Spleen (tissue), 11 donors: ENCODE measurements at regions not wholly inside any gene's neighbourhood (a gene's known extent, or its start where the extent isn't known, plus 50 kb on each side); places are given as distances from the start of the nearest gene placed in this dataset.
"Not testable (repeated sequence)": the region's sequence is repeated elsewhere in the genome, so short reads cannot be mapped to it uniquely, and the experiment has no call there.

Source experiments
- DNase-seq: peaks from one replicate; pipeline ENCODE4 v3.0.0-alpha.2; 2020
- H3K27ac ChIP-seq, 8 donors: fragments of 200-600 bp; sonication (generic) in 7 of 8; 1 replicate in 4 of 8; 2 replicates in 4 of 8; pipeline versions ENCODE4 v1.5.0 to v1.8.0; 2016 to 2021; ENCODE audit warnings: inconsistent platforms in 4 of 8, mild to moderate bottlenecking in 4 of 8, moderate library complexity in 1 of 8
- H3K27me3 ChIP-seq, 7 donors: fragments of 200-600 bp; sonication (generic) in 6 of 7; replicated peaks in 1 of 7; 1 replicate in 4 of 7; 2 replicates in 3 of 7; pipeline versions ENCODE4 v1.5.0 to v1.8.0; 2016 to 2021; ENCODE audit warnings: inconsistent platforms in 3 of 7, mild to moderate bottlenecking in 1 of 7
- H3K36me3 ChIP-seq, 6 donors: fragments of 200-600 bp; sonication (generic) in 5 of 6; 1 replicate in 4 of 6; 2 replicates in 2 of 6; pipeline versions ENCODE4 v1.5.0 to v1.8.0; 2016 to 2021; ENCODE audit warnings: inconsistent platforms in 2 of 6
- H3K4me1 ChIP-seq, 6 donors: fragments of 200-600 bp; sonication (generic) in 5 of 6; 1 replicate in 3 of 6; 2 replicates in 3 of 6; pipeline versions ENCODE4 v1.5.0 to v1.8.0; 2016 to 2021; ENCODE audit warnings: inconsistent platforms in 3 of 6
- H3K4me3 ChIP-seq, 8 donors: fragments of 200-600 bp; sonication (generic) in 7 of 8; 1 replicate in 4 of 8; 2 replicates in 4 of 8; pipeline versions ENCODE4 v1.5.0 to v1.8.0; 2016 to 2021; ENCODE audit warnings: inconsistent platforms in 4 of 8, mild to moderate bottlenecking in 4 of 8, moderate library complexity in 2 of 8
- H3K9me3 ChIP-seq, 8 donors: fragments of 200-600 bp; sonication (generic) in 7 of 8; 1 replicate in 4 of 8; 2 replicates in 4 of 8; pipeline versions ENCODE4 v1.5.0 to v1.8.0; 2016 to 2021; ENCODE audit warnings: inconsistent platforms in 4 of 8
- POLR2A ChIP-seq, 3 donors: fragments of 450-650 bp; IDR thresholded peaks; one replicate each; pipeline ENCODE4 v1.5.1; 2017; ENCODE audit warnings: antibody characterized with exemption in 3 of 3, mild to moderate bottlenecking in 1 of 3
- POLR2AphosphoS5 ChIP-seq, 3 donors: sonication (generic); formaldehyde crosslinking; IDR thresholded peaks; one replicate each; pipeline ENCODE4 v1.5.1; 2017; ENCODE audit warnings: antibody characterized with exemption in 3 of 3
- WGBS, 5 donors: extraction: QIAGEN DNeasy Blood & Tissue Kit in 3 of 5; methylation state at CpG; one replicate each; pipeline versions ENCODE4 v1.1.5 to v1.1.7; 2013 to 2018; 5-methylcytosine and 5-hydroxymethylcytosine counted together
- intact Hi-C: fragments of 100-400 bp; cut with DNase I; formaldehyde crosslinking; loops from one replicate; pipeline ENCODE4 v1.15.0; 2023; ENCODE audit warnings: low total_unique reads
- TF ChIP-seq, protein P1 (sequence below), 11 experiments: fragments of 200-600 bp in 7 of 11; fragments of 450-650 bp in 4 of 11; sonication (generic) in 4 of 11; IDR thresholded peaks in 8 of 11; conservative IDR thresholded peaks in 3 of 11; 1 replicate in 7 of 11; 2 replicates in 4 of 11; pipeline versions ENCODE4 v1.4.0 to v1.8.0; 2016 to 2021; ENCODE audit warnings: antibody characterized with exemption in 11 of 11, inconsistent platforms in 4 of 11, mild to moderate bottlenecking in 1 of 11
- donor health status: healthy with polysubstance abuse.
- donor health status: DM: no; HTN: no; CAD: no; lungs with moderate emphysema.
- donor health status: DM: no; HTN: no; CAD: no.
- donor health status: Bipolar disorder and iron deficiency.
- donor health status: healthy.
- donor health status: DM: no; HTN: no; CAD: no.
- donor health status: DM: yes; HTN: yes; CAD: no.

DNA sequence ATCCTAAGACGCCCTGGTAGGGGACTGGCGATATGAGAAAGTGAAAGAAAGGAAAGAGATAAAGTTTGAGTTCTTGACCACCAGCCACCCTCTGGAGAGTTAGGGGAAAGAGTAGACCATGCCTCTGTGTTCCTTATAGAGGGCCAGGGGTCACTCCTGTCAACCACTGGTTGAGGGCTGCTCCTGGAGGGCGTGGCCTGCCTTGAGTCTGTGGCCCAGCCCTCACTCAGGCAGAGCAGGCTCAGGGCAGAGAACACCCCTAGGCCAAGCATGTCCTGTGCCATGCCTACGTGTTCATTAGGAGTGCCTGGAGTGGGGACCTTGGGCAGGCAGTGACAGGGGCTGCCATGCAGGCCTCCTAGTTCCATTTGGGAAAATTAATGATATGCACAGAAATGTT, 161.1 kb upstream of the EPB41L3 start:
- Histone ChIP-seq H3K4me1 (no peaks in the 10 kb centered on the region), H3K9me3 (no peaks in the 10 kb centered on the region), H3K27ac (no peak overlapping the region), H3K4me3 (no peak overlapping the region), H3K27me3 (peaks cover 0 to 5% (median 0%) of the 10 kb centered on the region in 7 donors), H3K36me3 (no peaks in the 10 kb centered on the region)
- no peak for DNase-seq
- WGBS, 5 donors: 47 to 90% (median 62%) methylated on average over 3 to 4 of the region's 4 CpGs
- no peak for TF ChIP-seq POLR2AphosphoS5 (IDR thresholded peaks at IDR 0.05)
- TF ChIP-seq, protein P1, sequence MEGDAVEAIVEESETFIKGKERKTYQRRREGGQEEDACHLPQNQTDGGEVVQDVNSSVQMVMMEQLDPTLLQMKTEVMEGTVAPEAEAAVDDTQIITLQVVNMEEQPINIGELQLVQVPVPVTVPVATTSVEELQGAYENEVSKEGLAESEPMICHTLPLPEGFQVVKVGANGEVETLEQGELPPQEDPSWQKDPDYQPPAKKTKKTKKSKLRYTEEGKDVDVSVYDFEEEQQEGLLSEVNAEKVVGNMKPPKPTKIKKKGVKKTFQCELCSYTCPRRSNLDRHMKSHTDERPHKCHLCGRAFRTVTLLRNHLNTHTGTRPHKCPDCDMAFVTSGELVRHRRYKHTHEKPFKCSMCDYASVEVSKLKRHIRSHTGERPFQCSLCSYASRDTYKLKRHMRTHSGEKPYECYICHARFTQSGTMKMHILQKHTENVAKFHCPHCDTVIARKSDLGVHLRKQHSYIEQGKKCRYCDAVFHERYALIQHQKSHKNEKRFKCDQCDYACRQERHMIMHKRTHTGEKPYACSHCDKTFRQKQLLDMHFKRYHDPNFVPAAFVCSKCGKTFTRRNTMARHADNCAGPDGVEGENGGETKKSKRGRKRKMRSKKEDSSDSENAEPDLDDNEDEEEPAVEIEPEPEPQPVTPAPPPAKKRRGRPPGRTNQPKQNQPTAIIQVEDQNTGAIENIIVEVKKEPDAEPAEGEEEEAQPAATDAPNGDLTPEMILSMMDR (IDR thresholded peaks at IDR 0.05 in 8 of 11, conservative IDR thresholded peaks at IDR 0.05 in 3 of 11): no peak
- no peak for TF ChIP-seq POLR2A (IDR thresholded peaks at IDR 0.05)
- intact Hi-C loops: no loop called here

DNA sequence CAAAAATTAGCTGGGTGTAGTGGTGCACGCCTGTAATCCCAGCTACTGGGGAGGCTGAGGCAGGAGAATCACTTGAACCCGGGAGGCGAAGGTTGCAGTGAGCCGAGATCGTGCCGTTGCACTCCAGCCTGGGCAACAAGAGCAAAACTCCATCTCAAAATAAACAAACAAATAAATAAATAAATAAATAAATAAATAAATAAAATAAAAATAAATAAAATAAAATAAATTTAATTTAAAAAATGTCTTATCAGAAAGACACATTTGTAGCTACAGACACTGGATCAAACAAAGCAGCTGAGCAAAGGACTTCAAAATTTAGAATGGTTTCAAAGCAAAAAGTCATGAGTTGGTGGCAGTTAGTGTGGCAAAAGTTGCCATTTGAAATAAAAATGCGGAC, 158.2 kb upstream of the EPB41L3 start:
- H3K4me1 ChIP-seq, H3K36me3 ChIP-seq, H3K4me3 ChIP-seq, DNase-seq, H3K9me3 ChIP-seq, H3K27me3 ChIP-seq, H3K27ac ChIP-seq, intact Hi-C loops: not testable (repeated sequence)
- WGBS, 5 donors: 75 to 92% (median 86%) methylated on average over 4 to 7 of the region's 7 CpGs

DNA sequence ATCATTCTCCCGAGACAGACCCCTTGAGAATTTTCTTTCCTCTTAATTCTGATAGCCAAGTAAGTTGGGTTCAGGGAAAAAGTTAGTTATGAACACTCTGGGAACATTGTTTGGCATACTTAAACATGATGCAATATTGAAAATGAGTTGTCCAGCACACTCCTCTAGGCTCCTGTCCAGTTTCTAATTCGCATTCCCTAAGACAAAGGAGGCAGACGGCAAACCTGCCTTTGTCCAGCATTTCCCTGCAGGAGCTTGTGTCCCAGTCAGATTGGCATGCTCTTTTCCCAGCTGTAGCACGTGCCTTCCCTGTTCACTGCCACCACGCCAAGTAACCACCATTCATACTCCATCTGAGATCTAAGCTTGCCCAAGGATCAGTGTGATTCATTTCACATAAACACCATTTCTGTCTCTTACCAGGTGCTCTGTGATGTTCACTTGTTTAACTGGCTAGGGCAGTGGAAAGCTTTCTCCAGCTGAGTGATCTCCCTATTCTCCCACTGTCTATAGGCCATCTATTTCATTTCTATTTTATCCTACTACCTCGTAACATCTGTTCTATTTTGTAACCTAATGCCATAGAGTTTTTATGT, 150.0 kb upstream of the EPB41L3 start:
- peaks cover 0 to 24% (median 3%) of the 10 kb centered on the region in 8 donors for H3K9me3 ChIP-seq
- TF ChIP-seq, protein P1 (IDR thresholded peaks at IDR 0.05 in 8 of 11, conservative IDR thresholded peaks at IDR 0.05 in 3 of 11): no peak
- TF ChIP-seq POLR2AphosphoS5 (IDR thresholded peaks at IDR 0.05) (no peak), POLR2A (IDR thresholded peaks at IDR 0.05) (no peak)
- H3K4me1 ChIP-seq: no peaks in the 10 kb centered on the region
- H3K4me3 ChIP-seq: no peak overlapping the region
- intact Hi-C loops: no loop called here
- H3K27me3 ChIP-seq: no peaks in the 10 kb centered on the region
- WGBS, 5 donors: 75 to 87% (median 79%) methylated on average over 6 of the region's 6 CpGs
- no peaks in the 10 kb centered on the region for H3K36me3 ChIP-seq
- no peak for DNase-seq
- no peak overlapping the region for H3K27ac ChIP-seq

DNA sequence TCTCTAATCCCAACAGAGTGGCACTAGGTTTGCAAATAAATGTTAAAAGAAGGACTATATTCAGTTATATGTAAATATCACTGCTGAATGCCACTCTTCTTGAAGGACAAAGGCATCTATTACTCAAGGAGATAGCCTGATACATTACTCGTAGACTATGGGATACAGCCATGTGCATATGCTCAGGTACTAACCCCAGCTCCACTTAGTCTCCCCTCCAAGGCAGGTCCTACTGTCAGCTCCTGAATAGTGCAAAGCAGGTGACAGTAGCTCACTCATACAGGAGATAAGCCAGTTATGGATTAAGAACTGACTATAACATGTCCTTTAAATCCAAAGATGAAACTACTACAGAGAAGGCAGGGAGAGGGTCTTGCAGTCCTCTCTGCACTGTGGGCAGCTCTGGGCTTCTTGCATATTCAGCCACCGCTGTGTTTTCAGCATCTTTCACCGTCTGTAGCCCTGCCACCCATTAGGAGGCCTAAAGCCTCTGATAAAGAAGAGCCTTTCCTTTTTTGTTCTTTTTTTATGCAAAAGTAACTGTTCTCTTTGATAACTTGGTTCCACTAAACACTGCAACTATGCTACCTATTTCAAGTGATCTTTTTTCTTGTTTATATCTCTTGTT, 135.1 kb upstream of the EPB41L3 start:
- Histone ChIP-seq H3K4me1 (no peaks in the 10 kb centered on the region), H3K9me3 (no peaks in the 10 kb centered on the region), H3K36me3 (no peaks in the 10 kb centered on the region), H3K27ac (no peak overlapping the region), H3K4me3 (no peak overlapping the region), H3K27me3 (peaks cover 0 to 4% (median 0%) of the 10 kb centered on the region in 7 donors)
- WGBS, 5 donors: 41 to 46% (median 44%) methylated on average over 3 of the region's 3 CpGs
- no peak for DNase-seq
- intact Hi-C loops: no loop called here
- TF ChIP-seq POLR2AphosphoS5 (IDR thresholded peaks at IDR 0.05) (no peak), POLR2A (IDR thresholded peaks at IDR 0.05) (no peak)
- TF ChIP-seq, protein P1 (IDR thresholded peaks at IDR 0.05 in 8 of 11, conservative IDR thresholded peaks at IDR 0.05 in 3 of 11): no peak
